HG03064 (cell line): ENCODE measurements at regions not wholly inside any gene's neighbourhood (a gene's known extent, or its start where the extent isn't known, plus 50 kb on each side); places are given as distances from the start of the nearest gene placed in this dataset.
"Not testable (repeated sequence)": the region's sequence is repeated elsewhere in the genome, so short reads cannot be mapped to it uniquely, and the experiment has no call there.

Source experiments
- ATAC-seq: cut with Tn5 transposase; IDR thresholded peaks from one replicate; pipeline ENCODE4 v1.9.1; 2021; ENCODE audit warnings: low read depth; ENCODE audit not compliant: unreplicated experiment

- no peak for ATAC-seq
Observed at GRCh38 chr20:48492715-48493070, 335.1 kb downstream of the PREX1 start.

- no peak for ATAC-seq
Observed at GRCh38 chr20:48492015-48492714, 335.6 kb downstream of the PREX1 start.

- no peak for ATAC-seq
Observed at GRCh38 chr20:48490961-48491831, 336.6 kb downstream of the PREX1 start.

- ATAC-seq: not testable (repeated sequence)
Observed at GRCh38 chr20:48490341-48490740, 337.5 kb downstream of the PREX1 start.

DNA sequence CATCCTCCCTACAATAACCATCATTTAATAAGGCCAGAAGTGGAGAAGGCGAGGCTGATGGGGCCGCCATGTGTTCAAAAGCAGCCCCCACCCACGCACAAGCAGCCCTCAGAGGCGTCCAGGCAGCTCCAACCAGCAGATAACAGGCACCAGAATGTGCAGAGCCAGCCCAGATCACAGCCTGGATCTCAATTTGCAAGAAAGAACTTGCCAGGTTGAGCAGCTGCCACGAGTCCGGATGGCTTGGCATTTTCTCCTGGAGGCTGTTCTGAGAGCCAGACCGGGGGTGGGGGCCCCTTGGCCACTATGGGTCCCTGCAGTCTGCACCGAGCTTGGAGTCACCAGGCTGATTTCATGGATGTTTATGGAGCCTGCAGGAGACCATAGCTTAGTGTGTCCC is 338.1 kb downstream of the PREX1 start:
- no peak for ATAC-seq

- ATAC-seq: no peak
Observed at GRCh38 chr20:48489046-48489463, 338.7 kb downstream of the PREX1 start.

DNA sequence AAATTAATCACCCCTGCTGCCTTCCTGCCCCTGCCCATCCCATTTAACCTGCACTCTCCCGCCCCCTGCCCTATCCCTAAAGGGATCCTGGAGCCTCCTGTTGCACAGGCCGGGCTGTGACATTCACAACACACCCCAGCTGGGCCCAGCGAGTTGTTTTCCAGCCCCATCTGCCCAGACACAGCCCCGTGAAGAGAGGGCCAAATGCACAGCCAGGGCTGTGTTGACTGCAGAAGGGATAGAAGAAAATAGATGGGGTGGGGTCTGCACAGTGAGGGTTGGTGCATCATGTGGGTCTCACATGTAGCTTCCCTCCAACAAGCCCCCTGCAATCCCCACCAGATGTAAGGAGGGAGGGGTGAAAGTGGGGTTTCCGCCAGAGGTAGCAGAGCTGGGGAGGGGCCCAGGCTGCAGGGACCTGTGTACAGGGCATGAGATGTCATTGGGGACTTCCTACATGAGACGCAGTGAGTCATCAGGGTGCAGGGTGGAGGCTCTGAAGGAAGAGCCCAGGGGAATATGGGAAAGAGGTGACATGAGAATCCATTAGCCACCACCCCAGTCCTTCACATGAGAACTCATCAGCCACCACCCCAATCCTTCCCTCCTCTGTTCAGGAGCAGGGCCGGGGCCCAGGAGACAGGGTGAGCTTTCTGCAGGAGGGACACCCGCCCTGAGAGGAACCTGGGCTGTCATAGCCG is 339.3 kb downstream of the PREX1 start:
- not testable (repeated sequence) for ATAC-seq

DNA sequence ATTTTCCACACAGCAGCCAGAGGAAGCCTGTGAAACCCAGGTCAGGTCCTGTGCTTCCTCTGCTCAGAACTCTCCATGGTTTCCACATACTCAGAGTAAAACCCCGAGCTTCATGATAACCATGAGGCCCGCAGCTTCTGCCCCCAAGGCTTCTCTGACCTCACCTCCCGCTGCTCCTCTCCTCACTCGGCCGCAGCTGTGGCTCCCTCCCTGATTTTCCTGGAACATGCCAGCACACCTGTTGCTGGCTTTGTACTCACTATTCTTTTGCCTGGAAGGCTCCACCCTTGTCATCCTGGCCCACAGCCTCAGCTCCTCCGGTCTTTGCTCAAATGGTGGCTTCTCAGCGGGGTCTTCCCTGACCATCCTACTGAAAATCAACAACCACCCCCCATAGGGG is 341.7 kb downstream of the PREX1 start:
- no peak for ATAC-seq

DNA sequence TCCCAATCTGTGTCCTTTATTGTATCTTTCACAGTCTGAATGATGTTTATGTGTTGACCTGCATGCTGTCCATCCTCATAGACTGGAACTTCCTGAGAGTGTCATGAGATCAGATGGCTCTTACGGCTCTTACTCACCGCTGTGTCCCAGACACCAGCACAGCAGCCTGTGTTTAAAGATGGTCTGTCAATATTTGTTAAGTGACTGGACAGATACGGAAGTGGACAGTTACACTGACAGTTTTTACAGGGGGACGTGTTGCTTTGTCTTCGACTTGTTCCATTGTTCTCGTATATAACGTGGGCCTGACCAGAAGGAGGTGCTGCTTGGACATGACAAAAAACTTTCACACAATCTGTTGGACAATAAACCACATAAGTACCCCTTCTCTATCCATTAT is 342.6 kb downstream of the PREX1 start:
- ATAC-seq: not testable (repeated sequence)

- ATAC-seq: no peak
Observed at GRCh38 chr20:48483334-48484066, 344.3 kb downstream of the PREX1 start.

DNA sequence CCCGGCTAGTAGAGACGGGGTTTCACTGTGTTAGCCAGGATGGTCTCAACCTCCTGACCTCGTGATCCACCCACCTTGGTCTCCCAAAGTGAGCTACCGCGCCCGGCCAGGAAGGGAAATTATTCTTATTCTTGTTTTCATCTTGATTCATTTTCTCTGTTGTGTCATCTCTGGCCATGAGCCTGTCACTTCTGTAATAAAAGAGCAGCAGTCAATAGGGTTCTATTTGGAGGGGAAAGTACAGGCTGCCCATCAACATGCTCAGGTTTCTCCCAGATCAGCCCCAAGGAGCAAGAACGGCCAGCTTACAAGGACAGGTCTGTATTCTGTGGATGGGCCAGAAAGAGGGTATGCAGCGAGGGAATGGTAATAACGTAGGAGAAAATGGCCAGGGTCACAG is 345.0 kb downstream of the PREX1 start:
- no peak for ATAC-seq

- ATAC-seq: no peak
Observed at GRCh38 chr20:48480216-48480772, 347.5 kb downstream of the PREX1 start.

GRCh38 chr20:48478806-48479585 is 348.8 kb downstream of the PREX1 start:
- ATAC-seq: no peak

- no peak for ATAC-seq
Observed at GRCh38 chr20:48478370-48478769, 349.4 kb downstream of the PREX1 start.

GRCh38 chr20:48476854-48477253 is 350.9 kb downstream of the PREX1 start:
- ATAC-seq: no peak

GRCh38 chr20:48474022-48474421 is 353.8 kb downstream of the PREX1 start:
- ATAC-seq: no peak

DNA sequence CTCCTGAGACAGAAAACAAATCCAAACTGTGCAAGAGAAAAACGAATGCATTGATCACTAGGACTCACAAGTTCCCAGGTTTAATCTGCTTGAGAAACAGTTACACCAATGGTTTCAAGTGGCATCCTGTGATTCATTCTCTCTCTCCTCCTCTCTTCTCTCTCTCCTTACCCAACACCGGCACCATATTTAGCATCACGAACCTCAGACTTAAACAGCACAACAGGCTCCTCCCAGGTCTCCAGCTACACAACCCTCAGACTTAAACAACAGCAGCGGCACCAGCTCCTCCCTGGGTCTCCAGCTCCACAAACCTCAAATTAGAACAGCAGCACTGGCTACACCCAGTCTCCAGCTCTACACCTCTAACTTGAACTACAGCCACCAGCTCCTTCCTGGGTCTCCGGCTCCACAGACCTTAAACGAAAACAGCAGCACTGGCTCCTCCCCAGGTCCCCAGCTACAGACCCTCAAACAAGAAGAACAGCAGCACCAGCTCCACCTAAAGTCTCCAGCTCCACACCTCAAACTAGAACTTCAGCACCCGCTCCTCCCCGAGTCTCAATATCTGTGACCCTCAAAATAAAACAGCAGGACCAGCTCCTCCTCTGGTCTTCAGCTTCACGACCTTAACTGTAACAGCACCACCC is 355.9 kb downstream of the PREX1 start:
- no peak for ATAC-seq

GRCh38 chr20:48471176-48471575 is 356.6 kb downstream of the PREX1 start:
- ATAC-seq: no peak

DNA sequence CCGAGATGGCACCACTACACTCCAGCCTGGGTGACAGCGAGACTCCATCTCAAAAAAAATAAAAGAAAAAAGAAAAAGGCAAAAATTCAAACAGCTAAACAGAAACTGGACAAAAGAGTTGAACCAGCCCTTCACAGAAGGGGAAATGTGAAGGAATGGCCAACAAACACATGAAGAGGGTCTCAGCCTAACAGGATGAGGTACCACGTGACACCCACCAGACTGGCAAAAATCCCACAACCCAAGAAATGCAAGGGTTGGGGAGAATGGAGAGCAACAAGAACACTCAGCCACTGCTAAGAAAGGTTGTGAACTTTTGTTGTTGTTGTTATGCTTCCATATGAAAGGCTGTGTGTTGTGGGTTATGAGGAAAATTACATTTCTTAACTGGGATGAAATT is 357.7 kb downstream of the PREX1 start:
- no peak for ATAC-seq
